C1 segment of cervical spinal cord (tissue), 14 donors: ENCODE measurements at regions not wholly inside any gene's neighbourhood (a gene's known extent, or its start where the extent isn't known, plus 50 kb on each side); places are given as distances from the start of the nearest gene placed in this dataset.
A peak's percentile ranks its signal among the peaks of the same experiment; 100 is the strongest.
"Not testable (repeated sequence)": the region's sequence is repeated elsewhere in the genome, so short reads cannot be mapped to it uniquely, and the experiment has no call there.

Experiments
- DNase-seq, 14 donors: peaks; one replicate each; lab custom pipeline; 2025; lab: John Stamatoyannopoulos, UW

DNA sequence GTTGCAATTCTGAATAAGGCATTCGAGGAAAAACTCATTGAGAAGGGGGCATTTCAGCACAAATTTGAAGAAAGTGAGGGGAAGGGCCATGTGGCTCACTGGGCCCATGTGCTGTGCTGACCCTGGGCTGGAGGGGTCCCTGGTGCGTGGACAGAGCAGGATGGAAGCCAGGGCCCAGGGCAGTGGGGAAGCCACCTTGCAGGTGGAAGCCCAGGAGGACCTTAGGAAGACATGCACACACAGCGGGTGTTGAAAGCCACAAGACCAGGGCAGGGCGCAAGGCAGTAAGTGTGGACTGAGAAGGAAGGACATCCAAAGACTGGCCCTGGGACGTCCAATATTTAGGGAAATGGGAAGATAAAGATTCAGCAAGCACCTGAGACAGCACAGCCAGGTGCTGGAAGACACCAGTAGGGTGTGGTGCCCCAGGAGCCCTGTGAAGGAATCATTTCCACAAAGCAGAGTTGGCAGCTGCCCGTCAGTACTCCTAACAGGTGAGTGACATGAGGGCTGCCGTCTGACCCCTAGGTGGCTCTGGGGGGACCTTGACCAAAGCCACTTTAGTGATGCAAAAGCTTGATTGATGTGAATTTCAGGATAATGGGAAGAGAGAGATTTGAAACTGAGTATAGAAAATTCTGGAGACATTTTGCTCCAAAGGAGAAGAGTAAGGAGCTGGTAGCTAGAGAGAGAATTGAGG lies 254.4 kb upstream of the EXOC2 start:
- no peak for DNase-seq

DNA sequence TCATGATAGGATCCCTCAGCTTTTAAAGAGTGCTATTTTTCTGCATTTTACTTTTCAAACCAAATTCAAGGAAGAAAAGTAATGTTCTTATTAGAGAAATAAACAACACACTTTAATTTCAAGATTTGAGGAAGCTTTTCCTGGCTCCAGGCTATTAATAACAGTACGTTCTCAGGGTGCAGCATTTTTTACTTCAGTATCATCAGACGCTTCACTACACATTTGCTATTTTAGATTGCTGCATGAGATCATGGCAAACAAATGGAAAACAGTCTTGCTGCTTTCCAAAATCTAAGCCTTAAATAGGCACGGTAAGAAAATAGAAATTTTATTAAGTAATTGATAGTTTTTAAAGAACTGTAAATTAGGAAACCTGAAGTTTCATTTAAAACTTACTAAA lies 253.6 kb upstream of the EXOC2 start:
- no peak for DNase-seq

DNA sequence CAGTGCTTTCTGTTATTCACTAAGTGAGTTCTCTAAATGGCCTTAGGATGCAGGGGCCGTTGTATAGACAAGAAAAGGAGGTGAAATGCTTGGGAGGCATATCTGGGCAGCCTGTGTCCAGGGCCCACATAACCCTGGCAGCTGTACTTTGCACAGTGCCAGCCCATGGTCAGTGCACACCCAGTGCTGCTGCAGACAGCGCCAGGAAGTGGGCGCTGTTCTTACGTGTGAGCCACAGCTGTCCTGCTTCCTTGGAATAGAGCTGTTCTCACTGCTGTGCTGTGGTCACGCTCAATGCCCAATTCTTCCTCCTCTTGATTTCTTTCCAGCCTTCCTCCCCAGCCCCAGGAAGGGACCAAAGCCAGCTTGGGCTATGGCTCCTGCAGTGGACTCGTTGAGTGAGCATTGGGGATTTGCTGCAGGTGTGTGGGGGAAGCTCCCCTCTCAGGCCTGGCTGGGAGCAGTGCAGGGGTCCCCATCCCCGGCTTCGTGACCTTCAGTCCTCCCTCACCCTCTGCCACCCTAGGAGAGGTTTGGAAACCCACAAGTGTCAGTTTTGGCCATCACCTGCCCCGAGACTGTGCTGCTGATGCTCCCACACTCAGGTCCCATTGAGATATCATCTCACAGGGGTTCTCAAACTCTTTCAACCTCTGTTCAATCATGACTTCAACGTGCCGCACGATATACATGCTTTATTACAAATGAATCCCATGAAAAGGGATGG lies 246.8 kb upstream of the EXOC2 start:
- DNase-seq, result no peak

- no peak for DNase-seq
Measured at GRCh38 chr6:938916-939315, 246.0 kb upstream of the EXOC2 start.

GRCh38 chr6:938271-938905 lies 245.4 kb upstream of the EXOC2 start:
- DNase-seq, result no peak

DNA sequence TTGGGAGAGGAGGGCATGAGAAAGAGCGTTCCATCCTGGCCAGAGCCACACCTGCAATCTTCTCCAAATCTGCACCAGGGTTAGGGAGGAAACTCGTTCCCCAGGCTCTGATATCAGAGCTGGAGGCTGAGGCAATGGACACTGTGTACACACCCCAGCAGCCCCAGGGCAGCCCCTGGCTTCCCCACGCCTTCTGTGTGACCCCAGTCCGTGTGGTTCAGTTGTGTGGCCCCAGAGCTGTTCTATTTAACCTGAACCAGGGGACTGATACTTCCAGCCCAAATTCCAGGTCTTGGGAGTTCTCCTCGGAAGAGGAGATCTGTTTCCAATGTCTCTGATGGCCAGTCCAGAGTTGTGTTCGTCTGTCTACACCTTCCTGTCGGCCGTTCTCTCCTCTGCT lies 242.6 kb upstream of the EXOC2 start:
- no peak for DNase-seq

GRCh38 chr6:934686-935085 lies 241.7 kb upstream of the EXOC2 start:
- no peak for DNase-seq

- not testable (repeated sequence) for DNase-seq
Measured at GRCh38 chr6:931919-932318, 239.0 kb upstream of the EXOC2 start.

DNA sequence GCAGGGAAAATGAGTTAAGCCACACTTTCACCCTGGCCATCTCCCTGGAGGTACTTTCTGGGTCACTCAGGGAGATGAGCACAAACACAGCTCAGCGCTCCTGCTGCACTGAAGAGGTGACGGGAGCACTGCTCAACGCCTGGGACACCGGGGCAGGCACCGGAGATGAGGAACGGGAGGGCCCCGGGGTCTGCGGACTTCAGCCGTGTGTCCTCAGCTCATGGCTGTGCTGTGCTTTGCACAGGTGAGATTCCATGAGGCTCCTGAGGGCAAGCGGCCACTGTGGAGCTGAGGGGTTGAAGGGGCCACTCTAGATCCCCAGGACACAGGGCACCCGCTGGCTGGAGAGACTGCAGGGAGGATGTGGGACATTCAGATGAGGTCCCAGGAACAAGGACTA lies 234.2 kb upstream of the EXOC2 start:
- DNase-seq, result no peak

GRCh38 chr6:925656-926213 lies 232.8 kb upstream of the EXOC2 start:
- DNase-seq, result no peak

DNA sequence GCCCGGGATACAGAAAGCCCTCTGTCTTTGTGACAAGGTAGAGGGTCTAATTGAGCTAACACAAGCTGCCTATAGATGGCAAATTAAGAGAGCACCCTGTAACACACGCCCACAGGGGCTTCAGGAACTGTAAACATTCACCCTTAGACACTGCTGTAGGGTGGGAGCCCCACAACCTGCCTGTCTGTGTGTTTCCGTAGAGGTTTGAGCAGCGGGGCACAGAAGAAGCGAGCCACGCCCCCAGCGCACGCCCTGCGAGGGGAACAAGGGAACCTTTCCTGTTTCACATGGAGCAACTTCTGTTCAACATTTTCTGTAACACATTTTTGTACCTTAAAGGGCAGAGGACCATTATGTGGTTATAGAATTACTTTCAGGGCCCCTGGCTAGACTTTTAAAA lies 231.7 kb upstream of the EXOC2 start:
- no peak for DNase-seq

DNA sequence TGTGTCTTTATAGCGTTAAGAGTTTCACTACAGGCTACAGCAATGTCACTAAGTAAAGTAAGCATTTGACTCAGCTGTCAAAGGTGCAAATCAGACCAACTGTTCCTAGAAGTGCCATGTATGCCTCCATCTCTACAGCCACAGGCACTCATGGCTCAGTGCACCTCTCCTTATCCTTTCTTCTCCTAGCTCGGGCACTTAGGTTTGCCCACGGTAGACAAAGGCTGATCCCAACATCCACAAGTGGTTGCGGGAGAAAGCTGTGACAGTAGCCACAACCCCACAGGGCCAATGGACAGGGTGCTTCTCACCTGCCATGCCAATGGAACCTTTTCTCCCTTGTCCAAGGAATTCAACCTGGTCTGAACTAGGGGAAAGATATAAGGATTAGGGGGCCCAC lies 228.5 kb upstream of the EXOC2 start:
- no peak for DNase-seq

DNA sequence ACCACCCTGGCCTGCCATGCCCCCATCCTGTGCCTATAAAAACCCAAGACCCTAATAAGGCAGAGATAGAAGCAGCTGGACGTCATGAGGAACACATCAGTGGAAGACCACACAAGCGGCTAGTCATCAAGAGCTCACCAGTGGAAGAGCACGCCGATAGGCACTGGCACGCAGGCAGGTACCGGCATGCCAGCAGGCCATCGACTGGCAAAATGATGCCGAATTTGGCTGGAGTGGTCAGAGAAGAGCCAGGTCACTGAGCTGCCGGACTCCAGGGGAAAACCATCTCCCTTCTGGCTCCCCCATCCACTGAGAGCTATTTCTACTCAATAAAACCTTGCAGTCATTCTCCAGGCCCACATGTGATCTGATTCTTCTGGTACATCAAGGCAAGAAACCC lies 227.6 kb upstream of the EXOC2 start:
- no peak for DNase-seq

DNA sequence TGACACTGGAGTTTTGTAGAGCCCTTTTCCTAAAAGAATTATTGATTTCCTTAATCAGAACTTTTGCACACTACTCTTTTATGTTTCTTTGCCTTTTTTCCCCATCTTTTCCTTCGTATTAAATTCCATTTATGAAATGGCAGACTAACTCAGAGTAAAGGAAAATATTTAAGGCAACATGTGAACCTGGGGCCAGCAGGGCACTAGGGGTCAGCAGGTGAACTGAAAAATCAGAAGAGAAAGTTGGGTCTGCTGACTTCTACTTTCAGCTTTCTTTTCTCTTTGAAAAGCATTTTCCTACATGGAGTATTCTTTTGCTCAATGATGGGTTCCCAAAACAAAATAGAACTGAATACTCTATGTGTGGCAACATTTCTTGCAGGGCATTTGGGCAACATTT lies 226.6 kb upstream of the EXOC2 start:
- no peak for DNase-seq

GRCh38 chr6:917939-918338 lies 225.0 kb upstream of the EXOC2 start:
- no peak for DNase-seq

- DNase-seq, result no peak
Measured at GRCh38 chr6:917296-917695, 224.4 kb upstream of the EXOC2 start.

GRCh38 chr6:916131-916530 lies 223.2 kb upstream of the EXOC2 start:
- DNase-seq, result no peak

- DNase-seq, result peak in 1 of 14 donors; percentile 3
Measured at GRCh38 chr6:912871-913835, 220.2 kb upstream of the EXOC2 start.

DNA sequence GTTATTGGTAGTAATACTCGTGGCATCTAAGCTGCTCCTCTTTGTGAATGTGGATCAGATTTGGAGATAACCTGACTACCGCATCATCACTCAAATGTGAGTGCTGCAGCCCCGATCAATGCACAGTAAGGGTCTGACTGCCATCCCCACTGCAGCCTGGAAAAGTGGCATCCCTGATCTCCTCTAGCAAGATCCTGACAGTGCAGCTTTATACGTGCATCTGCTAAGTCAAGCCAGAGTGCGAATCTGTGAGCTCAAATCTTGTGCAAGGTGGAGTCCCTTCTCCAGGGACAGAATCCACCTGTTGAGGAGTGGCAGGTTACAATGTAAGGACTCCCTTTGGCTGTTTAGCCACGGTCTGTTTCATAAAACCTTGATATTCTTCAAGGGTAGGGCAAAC lies 215.0 kb upstream of the EXOC2 start:
- DNase-seq, result no peak

DNA sequence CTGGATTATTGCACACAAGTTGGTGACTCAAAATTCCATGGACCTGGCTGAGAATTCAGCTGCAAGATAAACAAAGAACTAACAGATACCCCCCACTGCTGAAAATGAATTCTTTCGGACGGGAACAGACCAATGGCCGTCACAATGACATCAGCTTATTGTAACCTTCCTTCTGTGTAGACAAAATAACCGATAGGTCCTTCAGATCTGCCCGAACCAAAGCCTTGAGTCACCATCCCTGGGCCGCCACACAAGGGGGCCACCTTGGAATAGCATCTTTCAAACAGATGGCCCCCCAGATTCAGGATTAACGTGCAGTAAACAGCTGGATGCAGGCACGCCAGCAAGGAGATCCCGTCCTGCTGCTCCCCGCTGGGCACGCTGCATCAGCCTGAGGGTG lies 214.0 kb upstream of the EXOC2 start:
- no peak for DNase-seq

- DNase-seq, result no peak
Measured at GRCh38 chr6:905556-905955, 212.6 kb upstream of the EXOC2 start.

DNA sequence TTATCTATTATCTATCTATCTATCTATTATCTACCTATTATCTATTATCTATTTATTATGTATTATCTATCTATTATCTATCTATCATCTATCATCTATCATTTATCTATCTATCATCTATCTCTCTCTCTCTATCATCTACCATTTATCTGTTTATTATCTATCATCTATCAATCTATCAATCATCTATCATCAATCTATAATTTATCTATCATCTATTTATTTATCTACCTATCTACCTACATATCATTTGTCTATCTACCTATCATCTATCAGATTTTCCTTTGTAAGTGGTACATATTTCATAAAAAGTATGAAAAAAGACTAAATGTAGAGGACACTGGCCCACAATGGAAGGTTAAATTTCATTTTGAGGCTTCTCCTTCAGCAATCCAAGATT lies 212.1 kb upstream of the EXOC2 start:
- DNase-seq, result no peak
